NOMO-1 treated with DMSO at 0.1 percent for 48 hours (cell line): ENCODE measurements at regions not wholly inside any gene's neighbourhood (a gene's known extent, or its start where the extent isn't known, plus 50 kb on each side); places are given as distances from the start of the nearest gene placed in this dataset.
"Not testable (repeated sequence)": the region's sequence is repeated elsewhere in the genome, so short reads cannot be mapped to it uniquely, and the experiment has no call there.

Source experiments
- DNase-seq: peaks from one replicate; lab custom pipeline; 2025; ENCODE audit not compliant: unreplicated experiment; lab: John Stamatoyannopoulos, UW

DNA sequence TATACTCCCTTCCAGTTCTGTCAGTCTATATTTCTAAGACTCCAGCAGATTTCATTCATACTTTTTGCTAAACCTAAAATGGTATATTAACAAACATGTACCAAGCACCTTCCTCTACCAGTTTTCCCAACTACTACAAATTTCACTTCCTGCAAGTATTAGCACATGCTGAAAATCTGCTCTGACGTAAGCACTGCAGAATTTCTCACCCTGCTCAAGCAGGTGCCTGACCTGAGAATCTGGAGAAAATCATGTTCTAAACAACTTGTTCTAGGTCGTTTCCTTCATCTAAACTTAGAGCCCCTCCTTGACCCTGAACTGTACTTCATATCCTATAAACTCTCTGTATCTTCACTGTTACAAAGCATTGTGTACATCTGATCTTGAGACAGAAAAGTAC lies 380.7 kb upstream of the NOCT start:
- DNase-seq, result no peak

DNA sequence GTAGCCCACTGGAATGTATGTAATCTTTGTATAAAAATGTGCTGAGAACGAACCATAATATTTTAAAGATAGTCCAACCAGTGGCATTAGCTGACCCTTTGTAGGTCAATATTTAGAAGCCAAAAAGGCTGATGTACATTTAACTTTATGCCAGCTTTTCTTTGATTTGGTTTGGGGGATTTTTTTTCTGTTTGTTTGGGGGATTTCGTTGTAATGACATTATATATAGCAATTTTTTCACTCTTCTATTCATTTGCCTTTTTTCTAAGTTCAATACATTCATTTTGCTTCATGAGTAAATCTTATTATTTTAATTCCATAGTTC lies 382.0 kb upstream of the NOCT start:
- no peak for DNase-seq

DNA sequence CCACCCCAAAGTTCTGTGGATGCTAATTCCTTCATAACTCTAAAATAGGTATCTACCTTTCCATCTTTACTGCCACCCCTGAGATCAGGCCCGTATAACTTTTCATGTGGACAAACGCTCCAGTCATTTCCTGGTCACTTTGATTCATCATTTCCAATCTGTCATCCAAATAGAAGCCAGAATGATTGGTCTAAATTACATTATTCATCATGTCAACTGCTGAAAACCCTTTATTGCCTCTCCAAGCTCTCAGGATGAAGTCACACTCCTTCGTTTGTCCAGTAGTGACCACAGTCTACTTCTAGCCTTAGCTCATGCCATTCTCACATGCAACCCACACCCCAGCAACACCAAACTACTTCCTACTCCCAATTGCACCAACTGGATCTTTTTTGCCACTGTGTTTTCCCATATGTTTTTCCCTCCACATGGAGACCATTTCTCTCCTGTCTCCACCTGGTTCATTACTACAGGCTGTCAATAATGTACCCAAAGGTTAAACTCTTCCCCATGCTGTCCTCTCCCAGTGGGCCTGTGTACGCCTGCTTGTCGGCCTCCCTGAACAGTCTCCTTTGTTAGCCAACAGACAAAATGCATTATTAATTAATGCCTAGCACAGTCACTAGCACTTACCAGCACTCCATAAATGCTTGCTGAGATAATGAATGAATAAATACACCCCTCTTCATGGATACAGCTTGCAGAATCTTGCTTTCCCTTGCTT lies 382.6 kb upstream of the NOCT start:
- no peak for DNase-seq

DNA sequence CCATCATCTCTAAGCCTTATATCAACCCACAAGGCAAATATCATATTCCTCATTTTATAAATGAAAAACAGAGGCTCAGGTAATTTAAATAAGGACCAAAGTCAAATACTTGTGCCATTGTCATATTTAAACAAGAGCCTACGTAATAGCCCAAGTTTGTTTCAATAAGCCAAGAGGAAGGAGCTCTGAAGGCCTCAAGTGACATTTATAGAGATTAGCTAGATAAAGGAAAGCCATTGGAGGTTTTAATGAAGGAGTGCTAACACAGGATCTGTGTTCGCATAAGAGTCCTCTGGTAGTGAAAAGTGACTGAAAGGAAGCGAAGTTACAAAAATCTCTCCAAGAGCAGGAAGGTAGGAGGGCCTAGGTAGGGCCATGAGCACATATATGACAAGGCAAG lies 384.9 kb upstream of the NOCT start:
- no peak for DNase-seq

DNA sequence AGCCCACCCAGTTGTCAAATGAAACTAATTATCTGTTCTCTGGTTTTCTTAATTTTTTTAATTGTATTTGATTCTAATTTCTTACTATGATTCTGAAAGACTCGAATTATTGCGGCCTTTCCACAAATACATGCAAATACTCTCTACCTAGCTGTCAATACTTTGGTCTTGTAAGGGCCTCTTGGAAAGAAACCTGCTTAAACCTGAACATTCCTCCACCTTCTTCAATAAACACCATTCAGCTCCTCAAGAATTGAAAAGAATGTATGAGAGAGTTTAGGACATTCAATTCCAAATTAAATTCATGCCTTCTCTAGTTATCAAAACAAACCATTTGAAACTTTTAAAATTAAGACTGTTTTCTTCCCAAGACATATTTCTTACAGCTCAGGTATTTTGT lies 385.9 kb upstream of the NOCT start:
- no peak for DNase-seq

DNA sequence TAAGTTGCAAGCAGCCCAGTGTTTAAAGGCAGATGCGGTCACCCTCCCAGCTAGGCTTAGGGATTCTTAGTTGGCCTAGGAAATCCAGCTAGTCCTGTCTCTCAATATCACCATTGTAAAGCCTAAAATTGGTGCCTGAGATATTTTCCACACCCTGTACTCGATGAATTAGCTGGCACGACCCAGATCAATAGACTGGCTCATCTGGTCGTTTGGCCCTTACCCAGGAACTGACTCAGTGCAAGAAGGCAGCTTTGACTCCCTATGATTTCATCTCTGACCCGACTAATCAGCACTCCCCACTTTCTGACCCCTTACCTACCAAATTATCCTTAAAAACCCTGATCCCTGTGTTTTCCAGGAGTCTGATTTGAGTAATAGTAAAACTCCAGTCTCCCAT lies 384.9 kb upstream of the SLC7A11 start:
- no peak for DNase-seq

DNA sequence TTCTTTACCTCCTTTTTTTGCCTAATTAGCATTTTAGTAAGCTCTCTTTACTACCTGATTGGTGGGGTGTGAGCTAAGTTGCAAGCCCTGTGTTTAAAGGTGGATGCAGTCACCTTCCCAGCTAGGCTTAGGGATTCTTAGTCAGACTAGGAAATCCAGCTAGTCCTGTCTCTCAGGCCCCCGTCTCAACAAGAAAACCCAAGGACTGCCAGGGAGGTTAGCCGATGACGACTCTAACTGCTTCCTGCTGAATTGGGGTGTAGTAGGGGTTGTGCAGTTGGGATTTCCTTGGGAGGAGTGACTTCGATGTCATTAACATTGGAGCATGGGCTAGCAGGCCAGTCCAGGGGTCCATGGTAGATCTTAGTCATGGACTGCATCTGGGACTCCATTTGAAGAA lies 380.2 kb upstream of the SLC7A11 start:
- DNase-seq, result not testable (repeated sequence)

DNA sequence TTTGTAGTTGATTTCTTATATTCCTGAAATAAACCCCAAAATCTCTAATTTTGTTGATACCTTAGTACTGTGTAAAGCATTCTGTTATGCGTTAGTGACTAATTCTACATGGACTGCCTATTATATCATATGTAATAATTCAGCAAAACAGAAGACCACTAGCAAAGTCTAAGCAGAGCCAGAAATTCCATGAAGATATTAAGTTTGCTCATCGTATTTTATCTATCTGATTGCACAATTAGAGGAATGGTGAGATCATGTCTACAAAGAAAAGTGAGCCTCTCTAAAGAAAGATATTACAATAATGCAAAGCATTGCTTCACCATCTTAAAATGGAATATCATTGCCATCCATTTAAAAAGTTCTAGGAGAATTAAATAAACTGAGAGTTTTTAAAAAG lies 374.6 kb upstream of the SLC7A11 start:
- DNase-seq, result no peak

DNA sequence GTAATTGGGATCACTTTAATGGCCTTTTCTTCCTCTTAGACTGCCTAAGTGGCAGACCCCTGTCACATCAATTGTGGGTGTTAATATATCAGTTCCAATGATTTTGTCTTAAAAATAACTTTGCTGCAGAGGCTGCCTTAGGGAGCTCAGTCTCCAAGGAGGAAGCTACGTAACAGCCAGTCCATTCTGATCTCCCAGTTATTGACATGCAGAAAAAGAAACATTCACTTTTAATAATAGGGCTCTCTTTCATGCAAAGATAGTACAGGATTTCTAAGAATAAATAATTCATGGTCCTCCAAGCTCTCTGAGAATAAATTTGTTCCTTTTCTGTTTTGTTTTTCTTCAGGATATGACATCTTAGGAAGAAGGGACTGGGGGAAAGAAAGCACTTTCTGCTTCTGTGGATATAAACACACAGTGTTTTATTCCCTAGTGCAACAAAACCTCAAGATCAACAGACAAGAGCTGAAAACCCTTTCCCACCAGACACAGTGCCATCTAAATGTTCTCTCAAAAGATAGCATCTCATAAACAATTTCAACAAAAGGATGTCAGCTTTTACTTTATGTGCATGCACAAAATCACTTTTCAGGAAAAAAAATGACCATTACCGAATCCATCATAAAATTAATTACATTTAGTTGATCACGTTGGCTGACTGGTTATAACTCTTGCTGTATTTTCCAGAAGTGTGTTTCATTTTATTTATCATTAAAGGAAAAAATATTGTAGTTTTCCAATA lies 372.4 kb upstream of the SLC7A11 start:
- no peak for DNase-seq

DNA sequence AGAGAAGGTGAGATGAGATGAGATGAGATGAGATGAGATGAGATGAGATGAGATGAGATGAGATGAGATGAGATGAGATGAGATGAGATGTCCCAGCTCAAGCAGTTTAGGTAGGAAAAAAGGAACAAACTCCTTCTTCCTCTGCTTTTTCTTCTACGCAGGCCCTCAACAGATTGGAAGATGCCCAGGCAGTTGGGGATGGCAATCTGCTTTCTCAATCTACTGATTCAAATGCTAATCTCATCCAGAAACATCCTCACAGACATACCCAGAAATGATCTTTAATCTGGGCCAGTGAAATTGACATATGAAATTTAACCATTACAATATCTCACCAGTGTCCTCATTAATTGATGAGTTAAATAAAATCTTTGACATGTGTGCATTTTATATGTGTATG lies 370.3 kb upstream of the SLC7A11 start:
- DNase-seq, result no peak

DNA sequence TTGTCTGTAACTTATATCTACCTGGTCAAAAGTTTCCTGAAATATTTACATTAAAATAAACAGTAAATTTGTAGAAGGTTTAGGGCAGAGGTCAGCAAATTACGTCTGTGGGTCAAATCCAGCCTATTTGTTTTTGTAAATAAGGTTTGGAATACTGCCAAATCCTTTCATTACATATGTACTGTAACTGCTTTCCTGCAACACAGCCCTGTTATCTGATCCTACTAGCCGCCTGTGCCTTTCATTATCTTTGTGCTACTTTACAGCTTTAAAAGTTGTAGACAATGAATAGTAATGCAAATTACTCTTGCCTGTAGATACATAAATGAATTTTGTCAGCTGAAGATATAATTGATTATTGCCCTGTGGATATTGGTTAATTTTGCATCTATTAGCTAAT lies 369.6 kb upstream of the SLC7A11 start:
- DNase-seq, result no peak

DNA sequence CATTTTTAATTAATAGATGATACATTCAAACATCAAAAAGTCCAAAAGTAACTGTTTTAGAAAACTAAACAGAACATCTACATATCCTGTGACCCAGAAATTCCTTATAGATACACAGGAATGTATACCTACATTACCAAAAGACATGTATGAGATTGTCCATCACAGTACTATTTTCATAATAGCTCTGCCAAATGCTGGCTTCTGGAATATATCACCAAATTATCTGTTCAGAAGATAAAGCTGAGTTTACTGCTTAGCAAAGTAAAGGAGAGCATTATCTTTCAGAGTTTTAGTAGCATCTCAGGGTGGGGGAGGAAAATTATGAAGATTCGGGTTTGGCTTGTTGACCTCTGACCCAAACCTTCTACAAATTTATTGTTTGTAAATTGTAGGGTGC lies 368.9 kb upstream of the SLC7A11 start:
- DNase-seq, result no peak

DNA sequence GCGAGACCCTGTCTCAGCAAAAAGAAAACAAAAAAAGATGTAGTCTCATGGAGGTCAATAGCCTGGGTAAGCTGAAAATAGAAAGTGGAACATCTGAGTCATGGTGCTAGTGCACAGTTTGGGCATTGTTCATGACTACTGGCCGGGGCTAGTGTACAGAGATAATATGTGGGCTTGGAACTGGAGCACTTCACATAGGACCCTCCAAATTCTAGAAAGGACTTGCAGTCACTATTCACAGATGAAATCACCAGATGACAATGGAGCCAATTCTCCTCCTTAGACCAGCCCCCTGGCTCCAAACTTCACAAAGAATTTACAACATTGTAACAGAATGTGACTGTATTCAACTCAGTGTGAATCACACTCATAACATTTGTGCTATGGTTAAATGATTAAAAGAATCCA lies 367.8 kb upstream of the SLC7A11 start:
- DNase-seq, result no peak

DNA sequence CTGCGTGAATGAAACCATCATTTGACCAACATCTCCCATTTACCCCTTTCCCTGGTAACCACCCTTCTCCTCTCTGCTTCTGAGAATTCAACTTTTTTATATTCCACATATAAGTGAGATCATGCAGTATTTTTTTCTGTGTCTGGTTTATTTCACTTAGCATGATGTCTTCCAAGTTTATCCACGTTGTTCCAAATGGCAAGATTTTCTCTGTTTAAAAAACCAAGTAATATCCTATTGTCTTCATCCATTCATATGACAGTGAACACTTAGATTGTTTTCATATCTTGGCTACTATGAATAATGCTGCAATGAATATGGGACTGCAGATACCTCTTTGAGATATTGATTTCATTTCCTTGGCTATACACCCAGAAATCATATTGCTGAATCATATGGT lies 362.4 kb upstream of the SLC7A11 start:
- DNase-seq, result no peak

DNA sequence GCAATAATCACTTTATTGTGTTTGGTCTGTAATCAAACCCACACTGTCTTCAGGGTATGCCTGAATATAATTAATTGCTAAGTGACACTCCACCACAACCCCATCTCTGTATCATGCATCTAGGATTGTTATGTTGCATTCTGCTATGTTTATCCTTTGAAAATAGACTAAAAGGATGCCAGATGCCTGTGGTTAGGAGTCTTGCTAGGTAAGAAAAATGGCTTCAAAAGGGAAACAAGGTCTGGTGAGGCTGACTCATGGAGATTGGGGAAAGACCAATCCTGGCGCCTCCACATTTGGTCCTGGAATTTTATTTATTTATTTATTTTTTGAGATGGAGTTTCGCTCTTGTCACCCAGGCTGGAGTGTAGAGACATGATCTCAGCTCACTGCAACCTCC lies 360.5 kb upstream of the SLC7A11 start:
- DNase-seq, result no peak

DNA sequence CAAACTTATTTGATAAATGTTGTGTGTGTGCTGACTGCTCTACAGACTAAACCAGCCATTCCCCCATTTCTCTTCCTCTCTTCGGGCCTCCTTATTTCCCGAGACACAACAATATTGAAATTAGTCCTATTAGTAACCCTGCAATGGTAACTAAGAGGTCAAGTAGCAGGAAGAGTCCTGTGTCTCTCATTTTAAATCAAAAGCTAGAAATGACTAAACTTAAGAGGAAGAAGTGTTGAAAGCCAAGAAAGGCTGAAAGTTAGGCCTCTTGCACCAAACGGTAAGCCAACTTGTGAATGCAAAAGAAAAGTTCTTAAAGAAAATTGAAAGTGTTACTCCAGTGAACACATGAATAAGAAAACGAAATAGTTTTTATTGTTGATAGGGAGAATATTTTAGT lies 357.8 kb upstream of the SLC7A11 start:
- DNase-seq, result no peak

DNA sequence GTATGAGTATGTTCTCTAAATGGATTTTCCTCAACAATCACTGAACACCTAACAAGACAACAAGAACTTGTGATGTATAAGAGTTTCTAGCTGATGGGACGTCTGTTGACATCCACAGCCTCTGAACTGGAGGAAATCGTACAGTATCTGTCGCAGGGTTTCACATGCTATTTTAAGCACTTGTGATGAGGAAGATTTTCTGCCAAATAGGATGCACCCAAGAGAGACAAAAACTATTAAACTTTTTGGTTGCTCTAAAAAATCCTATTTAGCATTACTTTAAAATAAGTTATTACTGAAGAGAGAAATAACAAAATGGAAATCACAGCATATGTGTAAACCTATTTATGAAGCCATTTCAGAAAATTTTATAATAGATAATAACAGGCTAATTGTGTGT lies 356.1 kb upstream of the SLC7A11 start:
- DNase-seq, result no peak

DNA sequence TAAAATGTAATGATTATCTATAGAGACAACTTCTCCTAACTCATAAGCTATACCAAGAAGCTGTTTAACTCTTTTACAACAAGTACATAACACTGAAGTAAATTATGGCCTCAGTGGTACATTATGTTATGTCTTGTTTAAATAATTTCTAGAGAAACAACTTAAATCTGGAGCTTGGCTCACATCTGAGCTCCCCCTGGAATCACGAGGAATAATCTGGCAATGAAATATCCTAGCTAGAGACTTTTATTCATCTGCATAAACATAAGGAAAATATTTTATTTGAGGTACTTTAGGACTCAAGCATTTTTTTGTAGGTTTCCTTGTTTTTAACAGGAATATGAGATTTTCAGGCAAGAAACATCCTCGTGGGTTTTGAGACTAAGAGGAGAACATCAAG lies 354.7 kb upstream of the SLC7A11 start:
- no peak for DNase-seq

DNA sequence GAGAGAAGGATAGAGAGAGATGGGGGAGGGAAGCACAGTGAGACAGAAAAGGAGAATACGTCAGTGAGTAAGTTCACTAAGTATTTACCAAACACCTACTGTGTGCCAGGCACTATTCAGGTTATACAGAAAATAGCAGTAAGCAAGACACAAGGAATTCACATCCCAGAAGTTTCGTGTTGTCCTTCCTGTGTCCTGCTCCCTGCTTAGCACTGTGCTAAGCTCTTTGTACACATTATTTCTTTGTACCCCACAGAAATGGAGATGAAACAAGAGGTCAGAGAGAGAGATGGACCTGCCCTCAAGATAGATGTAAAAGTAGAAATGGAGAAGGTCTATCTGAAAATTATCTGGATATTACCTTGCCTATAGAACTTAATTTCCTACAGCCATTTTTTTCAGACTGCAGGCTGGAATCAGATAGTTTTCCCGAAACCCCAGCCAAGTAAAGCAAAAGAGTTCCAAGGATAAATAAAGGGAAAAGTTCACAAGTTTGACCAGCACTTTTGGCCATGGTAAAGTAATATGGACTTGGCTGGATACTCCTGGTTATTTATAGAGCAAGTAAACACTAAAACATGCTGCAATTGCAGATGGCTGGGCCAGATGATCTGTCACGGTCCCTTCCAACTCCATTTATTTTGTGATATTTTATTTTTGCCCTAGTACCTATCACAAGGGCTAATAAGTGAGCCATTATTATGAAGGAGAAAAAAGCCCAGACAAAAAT lies 353.7 kb upstream of the SLC7A11 start:
- DNase-seq, result no peak

DNA sequence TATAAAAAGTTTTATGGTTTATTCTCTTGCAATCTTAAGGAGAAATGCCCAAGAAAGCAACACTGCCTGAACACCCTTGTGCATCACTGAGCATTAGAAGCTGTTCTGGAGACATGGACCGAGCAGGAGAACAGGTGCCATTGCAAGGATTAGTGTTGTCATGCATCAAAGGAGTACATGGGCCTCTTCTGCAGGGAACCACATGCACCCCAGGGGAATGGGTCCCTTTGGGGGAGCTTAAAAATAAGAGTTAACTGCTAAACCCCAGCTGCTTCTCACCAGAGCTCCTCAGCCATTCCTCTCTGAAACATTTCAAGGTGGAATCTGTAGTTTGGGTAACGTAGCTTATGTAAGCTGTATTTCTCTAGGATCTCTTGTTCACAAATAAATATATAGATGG lies 353.0 kb upstream of the SLC7A11 start:
- no peak for DNase-seq

DNA sequence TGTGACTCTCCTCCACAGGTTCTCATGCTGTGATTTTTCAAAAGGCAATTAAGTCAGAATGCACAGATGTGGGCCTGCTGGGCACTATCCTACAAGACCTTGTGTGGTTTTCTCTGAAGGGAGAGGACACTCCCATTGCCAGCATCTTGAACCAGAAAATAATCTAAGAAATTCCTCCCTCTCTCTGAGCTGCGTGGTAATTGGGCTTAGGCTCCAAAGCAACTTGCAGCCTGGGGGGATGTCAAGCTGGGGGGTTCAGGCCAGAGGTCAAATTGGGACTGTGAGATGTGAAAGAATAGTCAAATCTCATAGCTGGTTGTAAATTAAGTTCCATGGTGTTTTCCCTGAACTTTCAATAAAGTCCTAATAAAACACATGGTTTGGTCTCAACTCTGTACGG lies 350.6 kb upstream of the SLC7A11 start:
- DNase-seq, result no peak

DNA sequence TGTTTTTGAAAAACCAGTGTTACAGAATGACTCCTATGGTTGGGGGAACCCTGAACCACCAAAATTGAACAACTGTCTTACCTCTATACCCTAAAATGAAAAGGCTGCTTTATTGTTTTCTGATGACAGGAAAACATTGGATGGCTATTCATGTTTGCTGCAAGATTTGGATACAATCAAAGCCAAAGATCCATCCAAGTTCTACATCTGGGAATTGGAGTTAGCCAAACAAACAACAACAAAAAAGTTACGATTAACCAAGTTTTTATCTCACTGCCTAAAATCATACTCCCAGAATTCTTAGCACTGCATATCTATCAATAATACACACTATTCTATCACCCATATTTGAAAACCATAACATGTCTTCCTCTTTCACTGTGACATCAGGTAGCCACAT lies 349.7 kb upstream of the SLC7A11 start:
- DNase-seq, result no peak
